Activated naive CD4-positive, alpha-beta T cell treated with Interleukin-2 at 50 U/mL for 16 hours (primary cell): ENCODE measurements at regions not wholly inside any gene's neighbourhood (a gene's known extent, or its start where the extent isn't known, plus 50 kb on each side); places are given as distances from the start of the nearest gene placed in this dataset.

Experiments
- DNase-seq: peaks from one replicate; pipeline ENCODE4 v3.0.0-alpha.2; 2020

DNA sequence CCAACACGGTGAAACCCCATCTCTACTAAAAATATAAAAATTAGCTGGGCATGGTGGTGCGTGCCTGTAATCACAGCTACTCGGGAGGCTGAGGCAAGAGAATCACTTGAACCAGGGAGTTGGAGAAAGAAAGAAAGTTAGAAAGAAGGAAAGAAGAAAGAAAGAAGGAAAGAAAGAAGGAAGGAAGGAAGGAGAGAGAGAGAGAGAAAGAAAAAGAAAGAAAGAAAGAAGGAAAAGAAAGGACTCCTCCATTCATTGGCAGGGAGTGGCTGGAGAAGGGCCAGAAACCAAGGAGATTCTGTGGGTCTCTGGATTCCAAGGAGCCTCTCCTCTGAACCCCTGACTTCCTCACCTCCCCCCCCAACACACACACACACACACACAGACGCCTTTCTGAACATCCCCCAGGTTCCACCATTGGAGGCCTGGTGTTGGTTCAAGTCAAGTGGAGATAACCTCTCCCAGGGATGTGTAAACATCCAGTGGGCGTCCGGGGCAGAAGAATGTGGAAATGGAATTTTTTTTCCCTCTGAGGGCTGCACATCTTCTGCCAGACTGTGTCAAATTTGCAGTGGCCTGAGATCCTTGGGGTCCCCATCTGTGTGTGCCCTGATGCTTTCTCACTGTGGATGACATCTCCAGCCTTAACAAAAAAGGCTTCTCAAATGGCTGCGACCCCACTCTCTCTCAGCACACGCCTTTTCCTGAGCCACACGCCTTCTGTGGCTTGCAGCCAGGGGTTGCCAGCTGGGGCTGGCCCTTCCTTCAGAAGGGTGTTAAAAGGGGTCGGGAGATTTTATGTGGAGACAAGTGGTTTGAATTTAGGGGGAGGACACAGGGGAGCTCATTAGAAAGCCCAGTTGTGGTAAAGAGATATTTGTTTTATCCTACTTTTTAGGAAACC, 109.3 kb upstream of the HAND1 start:
- DNase-seq: no peak

DNA sequence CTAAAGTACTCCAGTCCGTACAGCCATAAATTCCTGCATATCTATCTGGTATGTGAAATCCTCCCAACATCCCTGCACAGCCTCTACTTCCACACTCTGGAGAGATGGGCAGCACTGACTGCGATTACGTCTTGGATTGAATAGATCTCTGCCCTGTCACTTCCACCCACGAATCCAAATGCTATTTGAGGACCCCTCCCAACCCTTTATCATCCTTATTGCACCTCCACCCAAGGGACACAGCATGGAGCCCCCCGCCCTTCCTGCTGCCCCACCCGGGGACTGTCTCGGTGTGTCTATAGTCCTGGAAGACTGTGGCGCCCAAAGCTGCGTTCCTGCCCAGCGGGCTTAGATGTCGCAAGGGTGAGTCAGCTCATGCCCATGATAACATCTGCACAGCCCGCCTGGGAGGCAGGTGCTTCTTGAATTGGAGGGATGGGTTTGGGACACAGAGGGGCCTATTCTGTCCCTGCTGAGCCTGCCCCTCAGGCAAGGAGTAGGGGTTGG, 105.7 kb upstream of the HAND1 start:
- DNase-seq: no peak

DNA sequence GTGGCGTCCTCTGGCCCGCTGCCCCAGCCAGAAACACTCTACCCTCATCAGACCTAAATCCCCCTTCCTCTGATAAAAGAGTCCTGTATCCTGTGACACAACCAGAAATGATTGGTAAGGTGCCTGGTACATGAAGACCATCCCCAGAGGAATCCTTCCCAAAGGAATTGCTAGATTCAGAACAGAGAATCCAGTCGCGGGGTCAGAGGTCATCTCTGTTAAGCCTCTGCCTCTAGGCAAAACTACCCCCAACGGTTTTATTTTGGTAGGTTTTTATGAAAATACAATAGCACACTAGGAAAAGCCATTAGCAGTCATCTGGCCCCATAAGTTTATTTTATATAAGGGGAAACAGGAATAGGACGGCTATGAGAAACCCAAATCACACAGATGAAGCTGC, 102.4 kb upstream of the HAND1 start:
- DNase-seq: no peak

DNA sequence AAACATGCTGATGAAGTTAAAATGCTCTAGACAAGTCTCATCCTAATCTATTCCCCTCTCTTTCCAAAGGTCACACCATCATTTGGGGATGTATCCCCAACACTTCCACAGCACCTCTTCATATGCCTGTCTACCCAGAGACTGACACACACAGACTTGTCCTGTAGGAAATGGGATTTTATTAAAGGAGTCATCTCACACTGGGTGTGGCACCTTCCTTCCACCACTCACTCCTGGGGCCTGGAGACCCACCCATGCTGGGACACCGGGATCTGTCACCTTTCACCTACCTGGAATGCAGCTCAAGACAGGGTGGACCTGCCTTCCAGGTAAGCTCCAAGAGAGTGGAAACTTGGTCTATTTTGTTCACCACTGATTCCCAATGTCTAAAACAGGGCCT, 99.4 kb upstream of the HAND1 start:
- no peak for DNase-seq

DNA sequence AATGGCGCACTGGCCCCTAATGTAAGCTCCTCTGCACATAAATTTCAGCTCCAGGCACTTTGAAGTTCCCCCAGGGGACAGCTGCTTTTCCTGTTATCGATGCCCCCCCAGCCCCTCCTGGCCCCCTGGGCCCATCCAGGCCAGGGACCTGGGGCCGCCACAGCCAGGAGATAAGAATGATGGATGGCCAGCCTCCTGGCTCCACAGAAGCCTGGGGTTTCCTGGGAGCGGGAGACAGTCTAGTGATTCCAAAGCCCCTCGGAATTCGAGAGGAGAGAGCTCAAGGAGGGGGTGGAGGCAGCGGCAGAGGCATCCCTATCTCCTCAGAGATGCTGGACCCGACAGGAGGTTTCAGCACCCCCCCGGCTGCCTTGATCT, 98.4 kb upstream of the HAND1 start:
- no peak for DNase-seq

DNA sequence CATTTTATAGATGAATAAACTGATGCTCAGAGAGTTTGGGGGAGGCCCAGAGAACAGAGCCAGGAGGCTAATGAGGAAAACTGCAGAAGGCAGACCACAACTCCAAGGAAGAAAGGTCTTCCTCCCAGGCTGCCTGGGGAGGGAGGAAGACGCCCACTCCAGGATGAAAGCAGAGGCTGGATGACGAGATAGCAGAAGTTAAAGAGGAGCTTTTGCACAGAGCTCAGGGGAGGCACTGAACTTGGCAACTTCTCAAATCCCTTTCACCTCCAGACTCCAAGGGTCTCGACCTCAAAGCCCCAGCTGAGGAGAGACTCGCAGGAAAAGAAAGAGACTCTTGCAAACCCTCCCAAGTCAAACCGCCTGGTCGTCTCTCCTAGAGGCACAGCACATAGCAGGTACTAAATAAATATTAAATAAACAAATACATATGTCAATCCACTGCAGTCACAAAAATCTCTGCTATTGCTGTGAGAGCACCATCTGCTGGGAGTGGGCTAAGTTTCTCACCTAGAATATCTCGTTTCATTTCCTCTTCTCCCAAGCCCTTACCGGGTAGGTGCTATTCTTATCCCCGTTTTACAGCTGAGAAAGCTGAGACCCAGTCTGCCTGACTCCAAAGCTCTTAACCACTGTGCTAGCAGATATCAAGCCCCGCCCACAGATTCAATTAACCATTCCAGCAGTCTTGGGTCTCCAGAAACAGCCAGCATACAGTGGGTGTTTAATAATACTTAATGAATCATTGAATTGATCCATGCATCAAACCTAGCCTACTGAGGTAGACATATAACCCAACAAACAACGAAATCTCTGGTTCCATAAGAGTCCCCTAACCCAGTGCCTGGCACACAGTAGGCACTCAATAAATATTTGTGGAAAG, 97.8 kb upstream of the HAND1 start:
- DNase-seq: no peak

DNA sequence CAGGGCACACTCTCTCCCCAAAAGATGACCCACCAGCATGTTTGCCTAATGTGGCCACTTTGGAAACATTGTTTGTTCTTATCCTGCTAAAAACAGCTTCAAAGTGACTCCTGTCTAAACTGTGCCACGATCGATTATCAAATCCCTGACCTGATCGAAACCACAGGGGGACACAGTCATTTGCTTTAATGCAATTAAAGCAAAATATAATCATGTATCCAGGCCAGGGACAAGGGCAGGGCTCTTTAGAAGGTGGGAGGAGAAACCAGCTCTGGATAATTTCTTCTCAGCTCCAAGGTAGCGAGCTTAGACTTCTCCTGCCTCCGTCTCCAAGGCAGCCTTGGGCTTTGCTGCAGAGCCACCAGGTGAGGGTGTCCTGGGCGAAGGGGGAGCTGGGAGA, 95.0 kb upstream of the HAND1 start:
- DNase-seq: no peak

DNA sequence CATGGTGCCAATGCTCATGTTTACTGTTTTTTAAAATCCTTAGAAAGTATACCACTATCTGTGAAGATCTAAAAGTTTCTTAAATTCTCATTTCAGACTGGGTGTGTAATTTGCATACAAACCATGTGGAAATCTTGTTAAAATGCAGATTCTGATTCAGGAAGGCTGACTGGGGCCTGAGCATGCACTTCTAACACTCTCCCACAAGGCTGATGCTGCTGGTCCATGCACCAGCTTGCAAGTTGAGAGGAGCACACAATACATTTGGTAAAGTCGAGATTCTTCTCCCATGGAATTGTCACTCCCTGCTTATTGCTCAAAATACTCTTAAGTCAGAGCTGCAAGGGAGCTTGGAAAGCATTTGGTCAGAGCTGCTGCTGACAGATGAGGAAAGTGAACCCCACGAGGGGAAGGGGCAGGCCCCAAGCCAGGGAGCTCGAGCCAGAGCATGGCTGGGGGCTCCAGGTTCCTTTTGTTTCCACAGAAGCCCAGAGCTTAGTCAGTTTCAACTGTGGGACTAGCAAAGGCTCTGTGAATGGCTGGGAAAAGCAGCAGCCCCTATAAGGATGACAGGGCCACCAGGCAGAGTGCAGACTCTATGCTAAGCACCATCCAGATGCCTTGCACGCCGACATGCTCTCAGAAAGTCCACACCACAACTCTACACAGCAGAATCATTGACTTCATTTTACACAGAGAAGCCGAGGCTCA, 93.5 kb upstream of the HAND1 start:
- DNase-seq: no peak

DNA sequence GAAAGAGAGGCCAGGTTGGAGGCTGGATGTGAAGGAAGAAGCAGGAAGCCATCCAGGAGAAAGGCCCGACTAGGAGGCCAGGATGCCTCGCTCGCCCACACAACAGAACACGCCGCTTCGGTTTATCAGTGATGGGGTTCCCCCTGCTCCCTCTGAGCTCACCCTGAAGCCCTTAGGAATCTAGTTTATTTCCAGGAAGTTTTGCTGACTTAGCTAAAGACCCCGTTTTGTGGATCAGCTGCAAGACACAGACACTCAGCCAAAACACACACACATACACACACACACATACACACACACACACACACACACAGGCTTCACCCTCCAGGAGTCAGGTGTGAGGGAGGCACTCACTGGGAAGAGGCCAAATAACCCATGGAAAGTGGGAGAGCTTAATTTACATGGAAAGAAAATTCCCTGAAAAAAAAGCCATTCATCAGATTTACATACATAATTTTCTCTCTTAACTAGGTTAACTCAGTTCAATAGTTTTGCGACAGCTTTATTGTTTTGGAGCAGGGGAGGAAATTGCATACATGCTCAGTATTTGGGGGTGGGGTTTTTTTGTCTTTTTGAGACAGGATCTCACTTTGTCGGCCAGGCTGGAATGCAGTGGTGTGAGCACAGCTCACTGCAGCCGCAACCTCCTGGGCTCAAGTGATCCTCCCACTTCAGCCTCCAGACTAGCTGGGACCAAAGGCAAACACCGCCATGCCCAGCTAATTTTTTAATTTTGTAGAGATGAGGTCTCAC, 92.7 kb upstream of the HAND1 start:
- DNase-seq: no peak

DNA sequence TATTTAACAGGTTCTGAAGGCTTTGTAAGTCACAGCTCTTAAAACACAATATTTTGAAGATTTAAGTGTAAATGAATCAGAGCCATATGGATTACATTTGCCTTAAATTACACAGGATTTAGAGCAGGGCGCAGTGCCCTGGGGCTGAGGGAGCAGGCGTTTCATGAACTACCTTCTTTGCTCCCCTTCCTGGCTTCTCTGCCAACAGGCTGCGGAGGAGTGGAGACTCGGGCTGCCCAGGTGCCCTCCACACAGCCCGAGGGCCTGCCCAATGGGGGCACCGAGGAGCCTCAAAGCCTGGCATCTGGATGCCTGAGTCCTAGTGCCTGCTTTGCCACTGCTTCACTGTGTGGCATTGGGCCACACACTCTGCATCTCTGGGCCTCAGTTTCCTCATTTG, 90.6 kb upstream of the HAND1 start:
- DNase-seq: no peak

DNA sequence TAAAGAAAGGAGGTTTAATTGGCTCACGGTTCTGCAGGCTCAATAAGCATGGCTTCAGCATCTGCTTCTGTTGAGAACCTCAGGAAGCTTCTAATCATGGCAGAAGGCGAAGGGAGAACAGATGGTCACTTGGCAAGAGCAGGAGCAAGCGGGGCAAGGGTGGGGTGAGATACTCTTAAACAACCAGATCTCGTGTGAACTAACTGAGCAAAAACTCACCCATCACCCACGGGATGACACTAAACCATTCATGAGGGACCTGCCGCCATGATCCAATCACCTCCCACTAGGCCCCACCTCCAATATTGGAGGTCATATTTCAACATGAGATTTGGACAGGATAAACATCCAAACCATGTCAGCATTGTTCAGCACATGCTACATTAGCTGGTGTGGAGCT, 89.1 kb upstream of the HAND1 start:
- DNase-seq: no peak

DNA sequence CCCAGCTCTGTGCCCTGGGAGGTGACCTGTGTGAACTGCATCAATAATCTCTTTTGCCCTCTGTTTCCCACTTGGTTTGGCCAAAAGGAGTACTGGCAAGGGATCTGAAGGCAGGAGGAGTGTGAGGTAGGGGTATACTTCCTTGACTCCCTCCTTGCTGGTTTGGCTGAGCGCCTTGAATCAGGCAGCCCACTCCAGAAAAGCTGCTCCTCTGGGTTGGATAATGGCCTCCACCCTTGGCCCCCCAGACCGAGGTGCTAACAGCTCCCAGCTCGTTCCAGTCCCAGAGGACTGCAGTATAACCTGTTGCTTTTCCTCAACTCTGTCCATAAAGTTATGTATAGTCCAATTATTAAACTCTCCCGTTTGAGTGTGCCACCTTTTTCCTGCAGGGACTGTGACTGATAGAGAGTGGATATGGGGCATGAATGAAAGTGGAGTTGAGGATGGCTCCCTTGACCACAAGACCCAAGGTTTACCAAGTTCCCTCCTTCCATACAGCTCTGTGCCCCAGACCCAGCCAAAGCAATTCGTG, 88.2 kb upstream of the HAND1 start:
- DNase-seq: no peak

DNA sequence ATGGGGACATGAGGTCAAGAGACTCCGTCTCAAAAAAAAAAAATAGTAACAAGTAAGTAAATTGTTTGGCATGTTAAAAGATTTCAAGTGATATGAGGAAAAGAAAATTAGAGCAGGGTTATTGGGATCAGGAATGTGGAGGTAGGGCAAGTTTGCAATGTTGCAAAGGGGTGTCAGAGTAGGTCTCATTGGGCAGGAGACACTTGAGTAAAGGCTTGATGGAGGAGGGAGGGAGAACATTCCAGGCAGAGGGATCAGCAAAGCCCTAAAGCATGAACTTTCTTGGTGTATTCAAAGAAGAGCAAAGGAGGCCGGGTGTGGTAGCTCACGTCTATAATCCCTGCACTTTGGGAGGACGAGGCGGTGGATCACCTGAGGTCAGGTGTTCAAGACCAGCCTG, 87.1 kb upstream of the HAND1 start:
- no peak for DNase-seq

DNA sequence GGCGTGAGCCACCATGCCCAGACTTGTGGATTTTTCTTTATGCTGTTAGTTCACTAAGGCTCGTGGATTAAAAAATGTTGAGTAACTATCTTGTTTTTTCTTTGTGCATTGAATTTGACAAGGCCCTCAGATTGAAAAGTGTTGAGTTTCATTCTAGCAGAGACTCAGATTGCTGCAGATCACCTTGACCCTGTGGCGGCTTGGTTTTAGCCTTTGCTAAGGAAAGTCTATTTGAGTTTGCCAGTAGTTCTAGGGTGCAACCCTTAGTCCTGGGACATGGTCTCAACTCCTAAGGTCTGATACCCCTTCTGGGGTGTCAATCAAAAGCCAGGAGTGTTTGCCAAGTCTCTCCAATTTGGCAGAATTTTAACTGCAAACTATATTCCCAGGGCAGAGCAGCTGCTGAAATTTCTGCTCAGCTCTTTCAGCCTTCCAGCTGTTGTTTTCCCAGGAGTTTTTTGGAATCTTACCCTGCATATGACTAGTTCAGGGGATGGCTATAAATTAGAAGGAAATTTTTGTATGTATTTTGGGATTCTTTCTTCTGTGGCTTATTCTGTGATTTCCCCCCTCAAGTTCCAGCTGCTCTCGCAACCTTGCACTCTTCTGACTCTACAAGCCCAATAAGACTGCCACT, 84.3 kb upstream of the HAND1 start:
- no peak for DNase-seq

DNA sequence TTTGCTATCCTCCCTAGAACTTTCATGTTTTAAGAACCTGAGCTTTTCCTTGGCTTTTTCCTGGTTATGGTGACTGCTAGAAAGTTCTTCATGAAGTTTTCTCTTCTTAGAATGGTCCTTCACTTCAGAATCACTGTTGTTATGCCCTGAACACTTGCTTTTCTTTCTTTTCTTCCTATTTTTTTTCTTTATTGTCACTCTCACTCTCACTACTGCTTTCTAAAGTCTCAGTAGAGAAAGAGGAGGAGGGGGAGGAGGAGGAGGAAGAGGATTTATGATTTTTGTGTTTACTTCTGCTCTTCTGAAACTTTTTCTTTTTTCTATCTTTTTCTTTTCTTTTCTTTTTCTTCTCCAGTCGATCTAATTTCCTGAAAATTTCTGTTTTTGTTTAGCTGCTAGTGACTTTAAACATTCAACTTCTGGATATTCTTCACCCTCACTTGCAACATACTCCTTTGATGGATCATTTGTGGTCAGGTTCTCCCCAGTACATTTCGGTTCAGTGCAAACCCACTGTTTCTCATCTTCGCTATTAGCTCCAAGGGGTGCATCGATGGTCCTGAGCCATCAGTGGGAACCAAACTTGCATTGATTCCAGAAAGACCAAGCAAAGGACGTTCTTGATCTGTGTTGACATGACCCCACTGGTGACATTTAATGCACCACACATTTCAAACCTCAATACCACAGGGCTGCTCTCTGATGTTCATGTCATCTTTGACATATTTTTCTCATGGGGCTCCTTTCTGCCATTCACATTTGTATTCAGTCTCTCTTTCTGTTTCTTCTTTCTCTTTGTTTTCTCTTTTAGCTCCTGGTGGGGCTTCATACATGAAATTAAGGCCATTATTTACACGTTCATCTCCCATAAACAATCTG, 81.6 kb upstream of the HAND1 start:
- DNase-seq: no peak

DNA sequence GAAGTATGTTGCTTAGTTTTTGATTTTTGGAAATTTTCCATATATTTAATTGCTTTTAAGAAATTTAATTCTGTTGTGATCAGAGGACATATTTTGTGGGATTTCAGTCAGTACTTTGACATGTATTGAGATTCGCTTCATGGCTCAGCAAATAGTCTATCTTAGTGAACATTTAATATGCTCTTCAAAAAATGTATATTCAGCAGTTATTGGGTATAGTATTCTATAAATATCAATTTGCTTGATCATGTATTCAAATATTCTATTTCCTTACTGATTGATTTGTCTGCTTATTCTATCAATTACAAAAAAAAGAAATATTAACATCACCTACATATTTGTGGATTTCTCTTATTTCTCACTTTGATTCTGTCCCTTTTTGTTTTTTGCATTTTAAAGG, 79.5 kb upstream of the HAND1 start:
- no peak for DNase-seq

DNA sequence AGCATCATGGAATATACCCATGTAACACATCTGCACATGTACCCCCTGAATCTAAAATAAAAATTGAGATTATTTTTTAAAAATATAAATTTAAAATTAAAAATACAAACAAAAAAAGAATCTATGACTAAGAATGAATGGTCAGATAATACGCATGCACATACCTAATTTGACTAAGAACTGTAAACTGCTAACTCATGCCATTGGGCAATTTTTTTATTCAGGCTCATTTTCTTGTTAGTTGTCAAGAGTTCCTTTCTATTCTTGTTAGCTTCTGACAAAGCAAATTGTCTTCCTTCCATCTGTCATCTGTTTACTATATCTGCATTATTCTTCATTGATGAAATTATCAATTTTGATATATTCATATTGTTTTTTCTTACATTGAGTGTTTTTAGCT, 69.5 kb upstream of the HAND1 start:
- no peak for DNase-seq

DNA sequence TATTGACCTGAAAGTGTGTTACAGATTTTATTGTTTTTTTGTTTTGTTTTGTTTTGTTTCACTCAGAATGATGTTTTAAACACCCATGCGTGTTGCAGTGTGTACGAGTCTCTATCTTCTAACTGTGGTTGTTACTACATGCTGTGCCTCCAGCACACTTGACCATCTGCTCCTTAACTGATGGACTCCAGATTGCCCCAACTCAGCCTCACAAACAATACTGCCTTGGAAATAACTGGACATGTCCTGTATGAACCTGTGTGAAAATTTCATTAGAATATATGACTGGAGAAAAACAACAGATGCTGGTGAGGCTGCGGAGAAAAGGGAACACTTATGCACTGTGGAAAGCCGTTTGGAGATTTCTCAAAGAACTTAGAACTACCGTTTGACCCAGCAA, 68.7 kb upstream of the HAND1 start:
- no peak for DNase-seq

DNA sequence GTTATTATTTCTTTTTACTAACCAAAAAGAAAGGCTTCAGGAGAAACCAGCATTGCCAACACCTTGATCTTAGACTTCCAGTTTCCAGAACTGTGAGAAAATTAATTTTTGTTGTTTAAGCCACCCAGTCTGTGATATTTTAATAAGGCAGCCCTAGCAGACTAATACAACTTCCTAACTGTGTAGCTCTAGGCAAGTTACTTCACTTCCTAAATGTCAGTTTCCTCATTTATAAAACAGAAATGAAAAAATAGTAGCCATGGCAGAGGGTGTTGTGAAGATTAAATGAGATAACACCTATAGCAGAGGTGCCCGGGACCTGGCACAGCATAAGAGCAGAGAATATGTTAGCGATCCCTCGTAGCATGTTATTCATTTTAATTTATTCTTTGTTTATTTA, 66.6 kb upstream of the HAND1 start:
- DNase-seq: no peak

DNA sequence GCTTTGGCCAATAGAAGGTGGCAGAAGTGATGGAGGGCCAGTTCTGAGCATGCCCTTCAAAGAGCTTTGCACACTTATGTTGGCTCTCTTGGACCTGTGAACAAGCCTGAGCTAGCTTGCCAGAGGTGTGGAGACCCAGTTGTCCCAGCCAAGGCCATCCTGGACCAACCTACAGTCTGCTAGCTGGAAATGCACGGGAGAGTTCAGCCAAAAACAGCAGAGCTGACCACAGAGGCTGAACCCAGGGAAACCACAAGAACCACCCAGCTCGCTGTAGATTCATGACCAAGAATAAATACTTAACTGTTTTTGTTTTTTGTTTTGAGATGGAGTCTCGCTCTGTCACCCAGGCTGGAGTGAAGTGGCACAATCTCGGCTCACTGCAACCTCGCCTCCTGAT, 65.4 kb upstream of the HAND1 start:
- no peak for DNase-seq

DNA sequence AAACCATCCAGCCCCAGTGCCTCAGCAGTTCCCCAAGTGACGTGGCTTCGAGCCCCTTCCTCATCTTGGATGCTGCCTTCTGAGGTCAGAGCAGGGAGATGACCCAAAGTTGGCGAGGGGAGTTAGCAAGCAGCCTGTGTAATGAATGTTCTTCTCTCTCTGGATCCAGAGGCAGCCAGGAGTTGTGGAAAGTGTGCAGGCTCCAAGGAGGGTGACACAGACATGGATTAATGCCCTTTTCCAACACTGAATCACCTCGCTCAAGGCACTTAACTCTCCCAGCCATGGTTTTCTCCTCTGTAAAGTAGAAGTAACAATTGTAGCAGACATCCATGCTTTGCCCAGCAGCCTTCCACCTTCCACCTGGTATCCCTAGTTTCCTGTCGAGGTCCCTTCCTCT, 64.6 kb upstream of the HAND1 start:
- DNase-seq: no peak
